HG03060 (cell line): ENCODE measurements at regions not wholly inside any gene's neighbourhood (a gene's known extent, or its start where the extent isn't known, plus 50 kb on each side); places are given as distances from the start of the nearest gene placed in this dataset.

Source experiments
- ATAC-seq: cut with Tn5 transposase; IDR thresholded peaks from one replicate; pipeline ENCODE4 v1.9.1; 2021; ENCODE audit warnings: low read depth, moderate number of reproducible peaks; ENCODE audit not compliant: unreplicated experiment

GRCh38 chr15:31271711-31272557 is 54.7 kb upstream of the KLF13 start:
- no peak for ATAC-seq

GRCh38 chr15:31272558-31273257 is 53.9 kb upstream of the KLF13 start:
- ATAC-seq: no peak

DNA sequence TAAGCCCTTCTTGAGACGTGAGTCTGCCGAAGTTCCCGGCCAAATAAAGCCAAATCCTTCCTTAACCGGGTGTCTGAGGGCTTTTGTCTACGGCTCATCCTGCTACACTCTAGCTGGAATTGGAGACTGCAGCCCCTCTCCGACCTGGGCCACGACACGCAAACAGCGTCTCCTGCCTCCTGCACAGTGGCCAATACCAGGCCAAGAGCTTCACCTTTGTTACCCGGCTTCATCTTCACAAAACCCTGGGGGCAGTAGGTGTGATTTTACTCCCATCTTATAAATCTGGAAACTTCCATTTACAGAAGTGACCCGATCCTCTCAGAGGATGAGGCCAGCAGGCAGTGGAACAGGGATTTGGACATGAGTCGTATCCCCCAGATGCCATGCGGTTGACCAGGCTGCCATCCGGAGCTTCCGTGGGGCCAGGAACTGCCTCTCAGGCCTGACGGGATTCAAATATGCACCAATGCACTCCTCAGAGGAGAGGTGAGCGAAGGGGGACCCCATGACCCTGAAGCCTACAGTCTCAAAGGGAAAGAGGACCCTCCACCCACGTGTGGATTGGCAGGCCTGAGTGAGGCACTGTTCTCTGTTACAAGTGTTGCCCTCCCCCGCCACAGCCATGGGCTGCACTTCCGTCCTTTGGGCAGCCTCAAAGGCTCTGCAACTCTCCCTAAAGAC is 53.2 kb upstream of the KLF13 start:
- ATAC-seq: no peak

DNA sequence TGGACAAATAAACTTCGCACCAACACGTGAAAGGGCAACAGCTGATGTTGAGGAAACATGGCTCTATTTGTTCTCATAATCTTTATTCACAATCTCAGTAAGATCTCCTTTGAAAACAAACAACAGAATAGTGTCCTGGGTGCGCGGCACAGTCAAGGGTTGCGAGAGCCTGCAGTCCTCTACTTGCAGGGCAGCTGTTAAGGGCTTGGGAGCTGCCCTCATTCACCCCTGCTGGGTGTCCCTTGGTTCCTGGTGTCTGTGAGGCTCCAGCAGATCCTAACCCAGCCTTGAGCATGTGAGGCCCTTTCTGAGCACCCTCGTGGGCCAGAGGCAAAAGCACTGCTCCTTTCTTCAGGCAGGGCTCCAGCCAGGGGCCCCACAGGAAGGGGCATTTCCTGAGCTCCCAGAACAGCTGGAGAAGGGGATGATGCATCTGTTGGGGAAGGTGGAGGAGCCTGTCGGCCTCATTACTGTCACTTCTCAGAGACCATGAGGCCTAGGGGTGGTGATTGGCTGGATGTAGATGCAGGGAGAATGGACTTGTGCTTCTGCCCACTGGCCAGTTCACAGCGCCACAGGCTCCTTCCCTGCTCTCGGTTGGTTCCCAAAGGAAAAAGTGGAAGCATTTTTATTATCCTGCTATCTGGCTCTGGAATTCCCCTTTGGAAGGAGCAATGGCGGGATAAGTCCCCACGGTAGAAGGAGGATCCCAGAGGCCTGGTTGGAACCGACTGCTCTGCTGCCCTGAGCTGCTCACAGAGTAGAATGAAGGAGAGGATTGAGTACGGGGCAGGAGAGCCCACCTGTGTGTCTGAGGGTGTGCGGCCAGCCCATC is 51.9 kb upstream of the KLF13 start:
- no peak for ATAC-seq

DNA sequence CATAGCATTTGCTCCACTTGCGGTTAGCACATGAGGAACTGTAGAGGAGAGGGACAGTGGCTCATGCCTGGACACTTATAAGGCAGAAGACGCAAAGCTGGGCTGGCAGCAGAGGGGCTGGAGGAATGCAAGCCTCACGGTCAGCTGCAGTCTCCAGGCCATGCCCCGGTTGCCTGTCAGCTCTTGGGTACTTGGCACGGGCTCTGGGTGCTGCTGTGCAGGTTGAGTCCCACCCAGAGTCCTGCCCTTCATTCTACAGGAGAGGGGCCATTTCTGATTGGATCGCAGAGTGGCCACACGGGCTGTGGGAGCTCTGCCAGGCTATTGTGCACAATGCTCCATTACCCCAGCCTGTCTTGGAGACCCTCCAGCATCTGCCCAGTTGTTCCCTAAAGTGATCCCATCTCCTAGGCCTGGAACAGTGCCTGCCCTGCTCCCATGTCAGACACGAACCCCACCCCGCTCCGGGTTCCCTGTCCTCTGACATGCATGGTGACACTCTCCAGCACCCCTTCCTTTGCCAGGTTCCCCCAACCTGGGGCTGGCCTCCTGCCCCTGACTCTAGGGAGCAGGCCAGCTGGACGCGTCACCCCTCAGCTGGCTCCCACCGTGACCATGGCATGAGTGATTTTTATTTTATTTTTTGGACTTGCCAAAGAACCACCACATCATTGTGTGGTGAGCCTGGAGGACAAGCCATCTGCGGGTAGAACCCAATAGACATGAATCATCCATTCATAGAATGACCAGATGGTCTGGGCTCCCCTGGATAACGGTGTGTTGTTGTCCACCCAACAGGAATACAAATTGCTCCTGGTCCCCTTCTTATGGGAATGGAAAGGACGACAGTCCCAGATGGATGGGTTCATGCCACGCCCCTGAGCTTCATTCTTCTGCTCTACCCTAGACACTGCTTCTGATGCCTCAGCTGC is 51.0 kb upstream of the KLF13 start:
- ATAC-seq: no peak

GRCh38 chr15:31276596-31277298 is 49.9 kb upstream of the KLF13 start:
- no peak for ATAC-seq
